NCI-H1930 (cell line): ENCODE measurements at regions not wholly inside any gene's neighbourhood (a gene's known extent, or its start where the extent isn't known, plus 50 kb on each side); places are given as distances from the start of the nearest gene placed in this dataset.
"Not testable (repeated sequence)": the region's sequence is repeated elsewhere in the genome, so short reads cannot be mapped to it uniquely, and the experiment has no call there.

Experiments
- DNase-seq, 2 experiments: peaks; one replicate each; lab custom pipeline; 2025; lab: John Stamatoyannopoulos, UW

DNA sequence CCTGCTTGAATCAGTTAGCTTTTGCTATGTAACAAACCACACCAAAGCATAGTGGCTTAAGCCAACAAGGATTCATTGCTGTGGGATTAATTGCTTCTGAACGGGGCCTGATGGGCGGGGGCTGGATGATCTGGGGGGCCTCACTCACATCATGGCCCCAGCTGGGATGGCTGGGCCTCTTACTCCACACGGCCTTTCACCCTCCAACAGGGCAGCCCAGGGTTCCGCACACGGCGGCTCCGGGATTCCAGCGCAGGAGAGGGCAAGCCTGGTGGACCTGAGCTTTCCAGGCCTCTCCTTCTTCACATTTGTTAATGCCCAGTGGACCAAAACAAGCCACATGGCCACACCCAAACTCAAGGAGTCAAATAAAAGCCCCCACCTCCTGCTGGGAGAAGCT, 86.3 kb upstream of the PHLPP1 start:
- no peak for DNase-seq

DNA sequence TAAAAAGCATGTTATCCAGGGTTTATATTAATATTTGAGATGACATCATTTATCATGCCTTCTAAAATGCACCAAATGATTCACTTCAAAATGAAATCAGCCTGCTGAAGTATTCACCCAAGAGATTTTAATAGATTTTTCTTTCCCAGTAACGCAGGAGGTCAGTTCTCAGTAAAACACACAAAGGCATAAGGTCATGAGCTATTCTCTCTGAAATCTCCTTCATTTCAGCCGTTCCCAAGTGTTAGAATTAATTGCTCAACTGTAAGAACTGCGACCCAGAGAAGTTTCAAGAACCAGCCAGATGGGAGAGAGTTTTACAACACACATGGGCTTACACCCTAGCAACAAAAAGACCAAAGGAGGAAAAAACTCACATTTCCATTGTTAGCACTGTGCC, 84.2 kb upstream of the PHLPP1 start:
- DNase-seq, result no peak

- DNase-seq, result no peak
Measured at GRCh38 chr18:62632788-62633455, 82.4 kb upstream of the PHLPP1 start.

DNA sequence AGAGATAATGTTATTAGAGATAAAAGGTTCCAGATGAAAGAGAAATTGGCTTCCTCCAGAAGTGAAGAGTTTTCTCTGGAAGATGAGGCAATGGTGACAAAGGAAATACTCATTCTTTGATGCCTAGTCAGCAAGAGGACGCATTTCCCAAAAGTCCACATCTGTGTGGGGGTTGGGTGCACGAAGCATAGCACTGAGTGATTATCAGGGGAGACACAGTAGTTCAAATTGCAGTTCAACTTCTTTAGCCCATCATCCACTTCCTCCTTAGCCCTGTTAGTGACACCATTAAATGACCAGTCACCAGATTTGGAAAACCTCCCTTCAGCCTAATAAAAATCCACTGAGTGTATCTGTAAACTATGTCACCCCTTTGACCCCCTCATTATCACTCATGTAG, 80.9 kb upstream of the PHLPP1 start:
- no peak for DNase-seq

DNA sequence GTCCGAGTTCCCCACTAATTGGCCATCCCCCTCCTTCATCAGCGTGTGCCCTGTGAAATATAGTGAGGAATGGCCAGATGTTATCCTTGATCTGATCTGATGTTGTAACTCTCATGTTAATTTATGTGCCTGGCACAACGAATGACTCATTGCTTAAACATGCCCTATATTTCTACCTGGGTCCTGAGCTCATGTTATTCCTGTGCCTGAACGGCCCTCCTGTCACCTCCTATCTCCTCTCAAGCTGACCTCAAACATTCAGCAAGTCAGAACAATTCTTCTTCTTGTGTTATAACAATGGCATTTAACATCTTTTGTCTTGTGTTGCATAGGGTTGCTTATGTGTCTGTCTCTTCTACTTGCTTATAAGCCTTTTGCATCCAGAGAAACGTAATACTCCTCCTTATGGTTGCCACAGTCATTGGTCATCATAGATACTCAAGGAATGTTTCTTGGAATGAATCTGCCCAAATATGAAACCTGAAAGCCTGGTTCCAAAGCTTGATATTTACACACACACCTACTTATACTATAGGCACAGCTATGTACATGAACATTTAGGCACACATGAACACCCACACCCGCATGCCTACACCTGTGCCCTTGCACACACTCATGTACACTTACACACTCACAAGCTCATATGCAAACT, 80.2 kb upstream of the PHLPP1 start:
- no peak for DNase-seq

DNA sequence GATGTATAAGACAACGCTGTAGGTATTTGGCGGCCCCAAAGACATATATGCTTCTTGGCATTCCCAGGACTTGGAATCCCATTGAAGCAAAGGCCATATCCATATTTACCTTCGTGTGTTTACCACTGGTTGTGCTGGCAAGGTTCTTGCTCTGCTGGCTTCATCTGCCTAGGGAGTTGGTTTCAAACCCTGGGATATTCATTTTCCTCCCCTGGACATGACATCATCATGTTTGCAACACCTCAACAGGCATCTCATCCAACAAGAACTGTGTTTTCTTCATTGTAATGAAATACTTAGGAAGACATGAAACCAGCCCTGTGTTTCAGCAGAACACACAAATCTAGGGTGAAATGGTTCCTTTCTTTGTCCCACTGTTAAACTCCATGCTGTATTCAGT, 77.9 kb upstream of the PHLPP1 start:
- DNase-seq, result no peak

- peak in 1 of 2 experiments; percentile 24 for DNase-seq
Measured at GRCh38 chr18:62637807-62638687, 77.3 kb upstream of the PHLPP1 start.

GRCh38 chr18:62643181-62643580, 72.2 kb upstream of the PHLPP1 start:
- DNase-seq, result no peak

DNA sequence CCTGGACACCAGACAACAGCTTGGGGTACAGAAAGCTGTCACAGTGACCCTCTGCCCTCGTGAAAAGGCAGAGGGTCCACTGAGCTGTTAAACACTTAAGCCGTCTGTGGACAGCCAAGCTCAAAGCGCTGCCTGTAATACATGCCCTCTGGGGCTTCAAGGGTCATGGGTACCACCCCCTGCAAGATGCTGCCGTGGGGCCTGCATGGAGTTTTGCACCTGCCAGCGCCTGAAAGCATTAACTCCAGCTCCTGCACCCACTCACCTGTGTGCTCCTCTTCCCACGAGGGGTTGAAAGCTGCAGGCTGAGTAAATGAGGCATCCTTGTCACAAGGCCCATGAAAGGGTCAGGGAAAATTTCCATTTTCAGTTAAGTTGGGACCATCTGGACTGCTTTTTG, 70.6 kb upstream of the PHLPP1 start:
- DNase-seq, result no peak

DNA sequence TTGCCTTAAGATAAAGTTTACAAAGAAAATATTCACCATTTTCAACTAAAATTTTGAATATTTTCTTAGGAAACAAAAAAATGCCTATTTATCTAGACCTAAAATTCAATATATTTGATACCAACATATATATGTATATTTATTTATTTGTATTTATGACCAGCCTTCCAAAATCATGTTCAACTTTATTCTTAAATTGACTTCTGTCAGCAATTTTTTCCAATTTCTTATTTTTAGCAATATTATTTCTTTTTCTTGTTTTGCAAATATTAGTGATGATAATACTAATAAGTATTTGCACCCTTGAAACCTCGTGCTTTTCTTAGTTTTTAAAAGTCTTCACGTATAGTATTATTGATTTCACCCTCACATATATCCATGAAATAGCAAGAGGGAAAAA, 68.2 kb upstream of the PHLPP1 start:
- no peak for DNase-seq

DNA sequence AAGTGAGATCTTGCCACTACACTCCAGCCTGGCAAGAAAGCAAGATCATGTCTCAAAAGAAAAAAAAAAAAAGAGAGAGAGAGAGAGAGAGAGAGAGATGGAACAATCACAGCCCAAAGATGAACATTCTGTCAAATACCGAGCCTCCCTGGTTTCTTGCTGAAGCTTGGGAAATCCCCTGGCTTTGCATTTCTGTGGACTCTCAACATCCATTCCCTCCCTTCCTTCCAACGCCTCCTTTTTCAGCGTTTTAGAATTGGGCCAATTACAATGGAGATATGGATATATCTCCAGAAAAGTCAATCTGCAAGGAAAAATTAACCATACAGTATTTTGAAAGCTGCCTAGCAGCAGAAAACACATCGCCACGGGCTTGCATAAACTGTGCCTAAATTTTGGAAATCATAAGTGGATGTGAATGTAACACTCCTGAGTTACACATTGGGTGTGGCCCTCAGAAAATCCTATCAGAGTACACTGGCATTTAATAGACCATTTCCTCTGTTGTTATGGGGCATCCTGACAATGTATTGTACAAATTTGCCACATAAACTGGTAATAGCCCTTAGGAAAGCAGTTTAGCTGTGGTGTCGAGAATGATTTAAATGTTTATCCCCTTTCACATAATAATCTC, 67.2 kb upstream of the PHLPP1 start:
- DNase-seq, result no peak

DNA sequence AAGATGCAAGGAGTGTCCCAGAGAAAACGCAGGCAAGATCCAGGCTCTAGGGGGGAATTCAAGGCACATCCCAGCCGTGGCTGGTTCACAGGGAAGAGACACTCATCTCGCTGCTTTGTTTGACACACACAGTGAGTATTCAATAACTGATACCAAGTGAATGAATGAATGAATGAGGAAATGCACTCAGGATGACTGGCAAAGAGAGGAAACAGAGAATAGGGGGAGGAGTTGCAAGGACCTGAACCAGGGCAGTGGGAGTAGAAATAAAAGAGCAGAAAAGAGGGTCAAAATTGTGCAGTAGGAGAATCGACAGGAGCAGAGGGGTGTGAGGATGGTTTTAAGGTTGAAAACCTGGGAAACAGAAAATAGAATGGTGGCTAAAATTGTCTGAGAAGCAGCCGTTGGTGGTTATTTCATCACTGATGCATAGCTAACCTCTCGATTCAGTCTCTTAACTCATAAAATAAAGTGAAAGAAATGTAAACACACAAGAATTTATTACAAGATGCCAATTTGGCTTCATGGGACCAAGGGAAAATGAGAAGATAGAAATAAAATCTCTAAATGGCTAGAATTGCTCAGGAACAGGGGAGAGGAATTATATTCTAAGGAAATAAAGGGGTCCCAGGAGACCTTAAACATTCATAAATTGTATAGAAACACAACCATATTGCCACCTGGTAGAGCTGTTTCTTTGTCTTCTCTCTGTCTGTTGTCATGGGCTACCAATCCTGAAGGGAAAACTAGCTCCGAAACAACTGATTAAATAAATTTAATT, 63.9 kb upstream of the PHLPP1 start:
- peak in 1 of 2 experiments; percentile 44 for DNase-seq

- not testable (repeated sequence) for DNase-seq
Measured at GRCh38 chr18:62652057-62652629, 63.2 kb upstream of the PHLPP1 start.

GRCh38 chr18:62655520-62656219, 59.7 kb upstream of the PHLPP1 start:
- no peak for DNase-seq

DNA sequence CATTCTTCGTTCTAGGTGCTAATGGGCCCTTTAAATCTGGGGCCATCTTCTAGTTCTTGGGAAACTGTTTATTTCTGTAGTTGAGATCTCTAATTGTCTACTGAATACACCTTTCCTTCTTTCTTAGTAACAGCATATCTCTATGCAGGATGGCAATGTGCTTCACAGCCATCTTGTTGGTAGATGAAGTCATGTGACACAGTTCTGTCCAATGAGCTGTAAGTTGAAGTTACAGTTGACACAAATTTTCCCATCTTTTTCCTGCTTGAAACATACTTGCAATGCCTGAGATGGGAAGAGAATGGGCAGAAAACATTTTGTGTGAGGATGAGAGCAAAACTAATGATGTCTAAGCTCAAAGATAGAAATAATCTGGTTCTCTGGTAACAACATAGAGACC, 57.3 kb upstream of the PHLPP1 start:
- no peak for DNase-seq

DNA sequence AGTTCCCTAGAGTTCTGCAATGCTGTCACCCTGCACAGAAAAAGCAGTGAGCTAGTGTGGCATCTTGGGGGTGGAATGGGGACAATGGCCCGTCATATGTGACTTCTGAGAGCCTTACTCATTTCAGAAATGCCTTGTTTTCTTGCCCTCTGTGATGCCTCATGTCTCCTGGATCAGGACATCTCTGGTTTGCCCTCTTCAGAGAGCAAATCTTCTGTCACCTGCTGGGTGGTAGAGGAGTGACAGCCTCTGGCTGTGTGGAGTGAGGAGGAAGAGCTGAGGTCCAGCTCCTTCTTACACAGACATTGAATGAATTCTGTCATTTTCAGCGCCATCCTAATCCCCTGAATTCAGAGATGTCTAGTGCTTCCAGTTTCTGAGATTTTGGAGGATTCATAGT, 55.6 kb upstream of the PHLPP1 start:
- DNase-seq, result no peak

DNA sequence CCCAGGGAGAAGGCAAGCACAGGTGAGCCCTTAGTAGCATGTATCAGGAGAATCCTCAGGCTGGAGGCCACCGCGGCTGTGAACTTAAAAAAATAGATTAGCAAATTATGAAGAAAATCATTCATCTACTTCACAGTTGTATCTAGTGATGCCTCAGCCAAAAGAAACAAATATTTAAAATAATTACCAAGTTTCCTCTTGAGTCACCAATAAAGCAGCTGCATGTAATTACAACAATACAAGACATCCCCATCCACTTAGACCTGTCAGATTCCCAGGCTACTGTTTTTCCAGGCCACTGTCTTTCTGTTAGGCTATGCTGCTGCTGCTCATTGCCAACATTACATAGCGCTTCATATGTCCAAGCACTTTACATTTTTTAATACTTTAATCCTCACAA, 54.6 kb upstream of the PHLPP1 start:
- no peak for DNase-seq

DNA sequence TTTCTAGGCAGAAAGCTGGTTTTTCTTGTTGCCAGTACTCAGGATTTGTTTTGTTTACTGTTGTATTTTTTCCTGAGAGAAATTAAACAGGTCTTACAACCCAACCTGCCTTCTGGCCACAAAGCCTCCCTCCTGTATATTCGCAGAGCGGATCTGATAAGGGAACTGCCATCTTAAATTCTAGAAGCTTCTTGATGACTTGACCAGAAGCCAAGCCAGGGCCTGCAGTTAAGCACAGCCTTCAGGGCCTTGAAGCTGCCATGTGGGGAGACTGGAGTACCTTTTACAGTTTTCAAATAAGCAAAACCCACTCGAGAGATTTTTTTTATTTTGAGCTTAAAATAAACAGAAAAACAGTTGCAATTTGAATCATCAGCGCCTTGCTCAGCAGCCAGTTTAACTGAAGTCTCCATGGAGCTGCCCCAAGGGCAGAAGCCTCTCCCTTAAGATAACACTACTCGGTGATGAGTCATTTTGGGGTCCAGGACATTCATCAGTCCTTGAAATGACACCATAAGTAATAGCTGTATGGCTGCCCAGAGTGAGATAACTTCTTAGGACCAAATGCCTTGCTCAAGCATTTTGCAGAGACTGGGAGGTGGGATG, 51.5 kb upstream of the PHLPP1 start:
- no peak for DNase-seq

DNA sequence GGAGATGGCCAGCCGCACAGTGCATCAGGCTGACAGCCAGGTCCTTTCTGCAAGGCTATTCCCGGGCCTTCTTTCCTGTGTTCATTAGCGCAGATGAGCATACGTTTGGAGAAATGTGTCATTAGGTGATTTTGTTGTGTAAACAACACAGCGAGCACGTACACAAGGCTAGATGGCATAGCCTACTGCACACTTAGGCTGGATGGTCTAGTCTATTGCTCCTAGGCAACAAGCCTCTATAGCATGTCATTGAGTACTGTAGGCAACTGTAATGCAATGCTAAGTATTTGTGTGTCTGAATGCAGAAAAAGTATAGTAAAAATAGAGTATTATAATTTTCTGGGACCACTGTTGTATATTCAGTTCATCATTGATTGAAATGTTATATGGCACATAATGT, 50.9 kb upstream of the PHLPP1 start:
- no peak for DNase-seq

GRCh38 chr18:62665188-62665587, 50.2 kb upstream of the PHLPP1 start:
- no peak for DNase-seq
